ENCODE measurements at regions not wholly inside any gene's neighbourhood (a gene's known extent, or its start where the extent isn't known, plus 50 kb on each side); places are given as distances from the start of the nearest gene placed in this dataset.

DNA sequence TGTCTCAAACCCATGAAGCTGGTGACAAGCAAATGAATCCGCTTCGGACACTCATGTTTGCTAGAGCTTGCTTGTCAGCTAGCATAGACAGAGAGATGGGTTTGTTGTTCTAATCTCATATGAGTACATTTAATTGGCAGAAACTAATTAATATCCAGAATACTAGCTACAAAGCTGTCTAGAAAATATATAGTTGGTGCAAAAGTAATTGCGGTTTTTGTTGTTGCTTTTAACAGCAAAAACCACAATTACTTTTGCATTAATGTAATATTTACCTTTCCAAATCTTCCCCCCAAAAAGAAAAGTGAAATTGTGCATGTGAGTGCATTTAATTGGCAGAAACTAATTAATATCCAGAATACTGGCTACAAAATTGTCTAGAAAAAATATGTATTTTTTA, 1115.2 kb downstream of the TDRD15 start:
- ChIA-PET POLR2A (no interaction called here), CTCF (interaction anchor here (0.7 kb wide), 1 partner anchor 219 kb away, joined by 4 read pairs; no protein-coding TSS in a partner anchor)
- Histone ChIP-seq H3K4me1 (ENCODE audit: control insufficient read depth, insufficient read depth, low read length) (no peaks in the 10 kb centered on the region), H3K4me3 (ENCODE audit: low read depth, low read length) (no peak overlapping the region), H3K9me3 (ENCODE audit: control insufficient read depth, insufficient read depth, low read depth, low read length) (no peaks in the 10 kb centered on the region), H3K36me3 (ENCODE audit: control insufficient read depth in 2 of 2, insufficient read depth in 1 of 2, low read length in 2 of 2) (no peaks in the 10 kb centered on the region), H3K27ac (ENCODE audit: extremely low read depth, low read depth, low read length) (no peak overlapping the region)
- TF ChIP-seq ZNF837 (tag by site-specific recombination; IDR thresholded peaks at IDR 0.05) (no peak), GFI1B (tag by site-specific recombination; IDR thresholded peaks at IDR 0.05) (no peak), ZNF114 (tag by site-specific recombination; IDR thresholded peaks at IDR 0.05) (no peak), ZNF24 (tag by site-specific recombination; IDR thresholded peaks at IDR 0.05) (no peak), TRIM28 (IDR thresholded peaks at IDR 0.05; ENCODE audit: borderline replicate concordance, low read length) (no peak), ZFP69B (tag by site-specific recombination; IDR thresholded peaks at IDR 0.05) (no peak), ZNF398 (tag by site-specific recombination; IDR thresholded peaks at IDR 0.05) (no peak), ZNF362 (tag by site-specific recombination; IDR thresholded peaks at IDR 0.05) (no peak)

DNA sequence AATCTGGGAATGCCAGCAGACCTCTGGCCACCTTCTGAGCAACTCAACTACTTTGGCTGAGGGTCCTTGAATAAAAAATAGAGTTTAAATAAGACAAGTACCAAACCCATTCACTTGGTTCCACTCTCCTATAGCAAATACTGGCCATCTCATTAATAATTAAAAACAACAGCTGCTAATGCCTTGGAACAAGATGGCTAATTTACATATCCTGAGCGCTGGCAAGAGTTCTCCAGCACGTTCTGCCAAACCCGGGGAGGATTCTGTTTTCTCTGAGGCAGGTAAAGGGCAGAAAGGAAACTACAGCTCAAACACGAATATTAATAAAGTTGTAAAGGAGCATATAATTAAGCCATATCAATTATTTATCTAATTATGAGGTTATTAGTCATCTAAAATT, 1123.7 kb downstream of the TDRD15 start:
- no peaks in the 10 kb centered on the region for H3K36me3 ChIP-seq (ENCODE audit: control insufficient read depth in 2 of 2, insufficient read depth in 1 of 2, low read length in 2 of 2)
- no peak for TF ChIP-seq PRDM10 (tag by site-specific recombination; IDR thresholded peaks at IDR 0.05)
- POLR2A ChIA-PET, result no interaction called here
- no peak overlapping the region for H3K4me3 ChIP-seq (ENCODE audit: low read depth, low read length)
- no peak overlapping the region for H3K27ac ChIP-seq (ENCODE audit: extremely low read depth, low read depth, low read length)
- no peaks in the 10 kb centered on the region for H3K4me1 ChIP-seq (ENCODE audit: control insufficient read depth, insufficient read depth, low read length)
- CTCF ChIA-PET, result interaction anchor here (0.7 kb wide), 1 partner anchor 1079 kb away, joined by 3 read pairs; no protein-coding TSS in a partner anchor
- no peaks in the 10 kb centered on the region for H3K9me3 ChIP-seq (ENCODE audit: control insufficient read depth, insufficient read depth, low read depth, low read length)

DNA sequence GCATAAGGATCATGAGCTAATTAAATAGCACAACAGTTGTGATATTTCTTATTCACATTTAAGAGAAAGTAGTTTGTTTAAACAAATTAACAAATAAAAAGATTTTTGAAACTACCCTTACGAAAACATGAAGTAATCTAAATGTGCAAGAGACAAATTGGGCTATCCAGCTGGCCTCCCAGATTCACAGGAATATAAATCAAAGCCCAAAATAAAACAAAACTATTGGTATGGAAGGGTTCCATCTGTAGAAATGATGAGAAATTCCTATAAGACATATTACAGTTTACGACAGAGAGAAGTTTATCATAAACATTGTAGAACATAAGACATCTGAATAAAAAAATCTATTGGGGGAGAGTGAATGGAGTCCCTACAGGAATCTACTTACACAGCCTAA, 1125.1 kb downstream of the TDRD15 start:
- H3K4me1 ChIP-seq (ENCODE audit: control insufficient read depth, insufficient read depth, low read length), result no peaks in the 10 kb centered on the region
- no peak overlapping the region for H3K4me3 ChIP-seq (ENCODE audit: low read depth, low read length)
- ChIA-PET CTCF (interaction anchor here (0.7 kb wide), 1 partner anchor 630 kb away, joined by 3 read pairs; no protein-coding TSS in a partner anchor), POLR2A (no interaction called here)
- no peaks in the 10 kb centered on the region for H3K9me3 ChIP-seq (ENCODE audit: control insufficient read depth, insufficient read depth, low read depth, low read length)
- no peaks in the 10 kb centered on the region for H3K36me3 ChIP-seq (ENCODE audit: control insufficient read depth in 2 of 2, insufficient read depth in 1 of 2, low read length in 2 of 2)
- TF ChIP-seq OVOL3 (tag by site-specific recombination; IDR thresholded peaks at IDR 0.05) (no peak), ZNF341 (tag by site-specific recombination; IDR thresholded peaks at IDR 0.05; ENCODE audit: low read depth) (no peak), INSM2 (tag by site-specific recombination; IDR thresholded peaks at IDR 0.05) (no peak), ZFP37 (tag by site-specific recombination; IDR thresholded peaks at IDR 0.05) (no peak), ZSCAN16 (tag by site-specific recombination; IDR thresholded peaks at IDR 0.05) (no peak), KLF17 (tag by site-specific recombination; IDR thresholded peaks at IDR 0.05) (no peak)
- TF ChIP-seq, protein P1, sequence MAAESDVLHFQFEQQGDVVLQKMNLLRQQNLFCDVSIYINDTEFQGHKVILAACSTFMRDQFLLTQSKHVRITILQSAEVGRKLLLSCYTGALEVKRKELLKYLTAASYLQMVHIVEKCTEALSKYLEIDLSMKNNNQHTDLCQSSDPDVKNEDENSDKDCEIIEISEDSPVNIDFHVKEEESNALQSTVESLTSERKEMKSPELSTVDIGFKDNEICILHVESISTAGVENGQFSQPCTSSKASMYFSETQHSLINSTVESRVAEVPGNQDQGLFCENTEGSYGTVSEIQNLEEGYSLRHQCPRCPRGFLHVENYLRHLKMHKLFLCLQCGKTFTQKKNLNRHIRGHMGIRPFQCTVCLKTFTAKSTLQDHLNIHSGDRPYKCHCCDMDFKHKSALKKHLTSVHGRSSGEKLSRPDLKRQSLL (tag by site-specific recombination; IDR thresholded peaks at IDR 0.05), result no peak
- no peak overlapping the region for H3K27ac ChIP-seq (ENCODE audit: extremely low read depth, low read depth, low read length)

Measured in HEK293 (cell line).